Testis (tissue), 2 donors: ENCODE measurements at regions not wholly inside any gene's neighbourhood (a gene's known extent, or its start where the extent isn't known, plus 50 kb on each side); places are given as distances from the start of the nearest gene placed in this dataset.

Experiments
- DNase-seq: peaks from one replicate; pipeline ENCODE4 v3.0.0-alpha.2; 2019
- H3K27ac ChIP-seq, 2 donors: fragments of 200-600 bp; sonication (generic); one replicate each; pipeline ENCODE4 v1.5.1; 2019
- H3K27me3 ChIP-seq: fragments of 200-600 bp; sonication (generic); one replicate; pipeline ENCODE4 v1.5.1; 2019
- H3K36me3 ChIP-seq: fragments of 200-600 bp; sonication (generic); one replicate; pipeline ENCODE4 v1.5.1; 2017; ENCODE audit warnings: low read depth; ENCODE audit errors: missing control alignments
- H3K4me1 ChIP-seq: fragments of 200-600 bp; sonication (generic); one replicate; pipeline ENCODE4 v1.5.1; 2019
- H3K4me3 ChIP-seq, 2 donors: fragments of 200-600 bp; sonication (generic); one replicate each; pipeline ENCODE4 v1.5.1; 2017 to 2019
- H3K9me3 ChIP-seq: fragments of 200-600 bp; sonication (generic); one replicate; pipeline ENCODE4 v1.5.1; 2017
- CTCF ChIP-seq, 3 experiments: fragments of 450-650 bp in 2 of 3; fragments of 200-600 bp in 1 of 3; sonication (generic) in 1 of 3; IDR thresholded peaks; one replicate each; pipeline ENCODE4 v1.5.1; 2016 to 2019; ENCODE audit warnings: antibody characterized with exemption in 3 of 3, mild to moderate bottlenecking in 2 of 3, moderate library complexity in 1 of 3
- POLR2A ChIP-seq: fragments of 450-650 bp; IDR thresholded peaks from one replicate; pipeline ENCODE4 v1.6.1; 2017; ENCODE audit warnings: antibody characterized with exemption, mild to moderate bottlenecking, moderate library complexity
- WGBS, 2 donors: methylation state at CpG; one replicate each; pipeline ENCODE4 v1.1.5; 2018; 5-methylcytosine and 5-hydroxymethylcytosine counted together
- intact Hi-C: fragments of 100-400 bp; cut with DNase I; formaldehyde crosslinking; loops from one replicate; pipeline ENCODE4 v1.15.1; 2023; ENCODE audit warnings: low total_unique reads

DNA sequence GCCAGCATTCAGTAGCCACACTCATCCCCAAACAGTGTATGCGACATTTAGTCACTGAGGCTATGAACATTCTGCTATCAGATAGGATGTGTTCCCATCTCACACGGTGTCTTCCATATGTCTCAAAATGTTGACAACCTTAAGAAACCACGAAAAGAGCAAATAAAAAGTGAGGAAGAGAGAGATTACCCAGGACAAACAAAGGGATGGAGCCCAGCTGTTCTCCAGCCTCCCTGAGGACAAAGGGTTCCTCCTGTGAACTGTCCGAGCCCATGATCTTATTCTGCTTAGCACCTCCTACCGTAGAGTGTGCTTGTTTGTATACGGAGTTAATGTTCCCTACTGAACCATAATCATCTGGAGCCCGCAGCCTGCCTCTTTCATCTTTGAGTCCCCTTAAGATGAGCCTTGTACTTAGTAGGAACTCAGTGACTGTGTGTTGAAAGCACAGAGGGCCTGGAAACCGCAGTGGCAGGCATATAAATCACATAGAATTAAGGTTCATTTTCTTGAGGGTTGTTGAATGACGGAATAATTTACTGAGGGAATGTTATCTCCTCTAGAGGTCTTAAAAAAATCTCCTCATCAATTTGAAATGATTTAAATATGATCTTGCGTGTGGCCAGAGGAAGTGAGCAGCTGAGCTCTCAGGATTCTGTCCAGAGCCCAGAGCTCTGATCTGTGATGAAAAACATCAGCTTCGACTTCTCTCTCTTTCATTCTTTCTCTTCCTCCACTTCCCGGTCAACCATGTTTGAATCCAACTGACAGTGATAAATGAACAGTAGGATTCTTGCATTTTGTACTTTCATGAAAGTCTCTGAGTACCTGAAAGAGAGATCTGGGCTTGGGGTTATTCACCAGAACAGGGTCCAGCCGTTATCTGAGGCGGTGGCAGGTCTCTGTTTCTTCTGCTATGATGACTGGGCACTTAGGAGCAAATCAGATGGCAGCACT, 200.5 kb downstream of the KLF5 start:
- Histone ChIP-seq H3K27me3 (no peaks in the 10 kb centered on the region), H3K4me3 (no peak overlapping the region), H3K9me3 (no peaks in the 10 kb centered on the region), H3K4me1 (no peaks in the 10 kb centered on the region), H3K36me3 (no peaks in the 10 kb centered on the region), H3K27ac (no peak overlapping the region)
- TF ChIP-seq POLR2A = no peak
- no peak for TF ChIP-seq CTCF (IDR thresholded peaks at IDR 0.05)
- intact Hi-C loops = no loop called here
- no peak for DNase-seq
- 47 to 52% methylated on average over 13 to 14 of the region's 14 CpGs for WGBS, 2 donors

- TF ChIP-seq POLR2A = no peak
- TF ChIP-seq CTCF (IDR thresholded peaks at IDR 0.05) = no peak
- Histone ChIP-seq H3K4me3 (no peak overlapping the region), H3K27ac (no peak overlapping the region), H3K9me3 (no peaks in the 10 kb centered on the region), H3K4me1 (no peaks in the 10 kb centered on the region), H3K36me3 (no peaks in the 10 kb centered on the region), H3K27me3 (no peaks in the 10 kb centered on the region)
- intact Hi-C loops = no loop called here
- 71 to 76% methylated on average over 4 of the region's 4 CpGs for WGBS, 2 donors
- DNase-seq = no peak
Observed at GRCh38 chr13:73258406-73258805, 199.6 kb downstream of the KLF5 start.

- H3K27me3 ChIP-seq = no peaks in the 10 kb centered on the region
- H3K27ac ChIP-seq = no peak overlapping the region
- H3K4me1 ChIP-seq = no peaks in the 10 kb centered on the region
- 40 to 42% methylated on average over 2 of the region's 2 CpGs for WGBS, 2 donors
- H3K4me3 ChIP-seq = no peak overlapping the region
- TF ChIP-seq CTCF (IDR thresholded peaks at IDR 0.05) (no peak), POLR2A (no peak)
- intact Hi-C loops = no loop called here
- no peaks in the 10 kb centered on the region for H3K36me3 ChIP-seq
- DNase-seq = no peak
- H3K9me3 ChIP-seq = no peaks in the 10 kb centered on the region
Observed at GRCh38 chr13:73254827-73255226, 196.0 kb downstream of the KLF5 start.

DNA sequence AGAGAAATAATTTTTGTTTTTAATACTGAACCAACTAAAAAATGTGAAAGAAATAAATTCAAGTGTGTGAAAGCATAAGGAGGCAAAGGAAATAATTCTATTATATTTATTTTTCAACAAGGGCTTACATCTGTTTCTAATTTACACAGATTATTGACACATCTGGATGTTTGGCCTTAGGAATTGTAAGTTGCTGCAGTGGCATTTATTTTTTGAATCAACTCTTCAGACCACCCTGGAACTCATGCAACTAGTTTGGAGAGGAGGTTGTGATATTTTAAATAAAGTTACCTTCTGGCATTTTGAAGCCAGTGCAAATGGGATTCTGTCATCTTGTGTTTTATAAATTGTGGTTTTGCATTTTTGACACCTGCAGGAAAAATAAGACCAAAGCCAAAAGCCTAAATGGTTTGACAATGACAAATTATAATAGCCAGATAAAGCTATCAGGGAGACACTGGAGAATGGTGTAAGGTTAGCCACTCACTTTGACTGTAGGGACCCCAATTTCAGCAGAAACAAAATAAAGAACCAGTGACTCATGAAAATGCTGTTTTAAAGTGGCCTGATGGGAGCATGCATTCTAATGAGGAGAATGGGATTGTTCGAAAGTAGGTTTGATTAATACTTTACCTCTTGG, 192.9 kb downstream of the KLF5 start:
- no peaks in the 10 kb centered on the region for H3K36me3 ChIP-seq
- no peak overlapping the region for H3K4me3 ChIP-seq
- no peaks in the 10 kb centered on the region for H3K9me3 ChIP-seq
- no peaks in the 10 kb centered on the region for H3K27me3 ChIP-seq
- H3K27ac ChIP-seq = no peak overlapping the region
- intact Hi-C loops = no loop called here
- TF ChIP-seq CTCF (IDR thresholded peaks at IDR 0.05) (no peak), POLR2A (no peak)
- no peak for DNase-seq
- 86 to 88% methylated on average over 1 of the region's 1 CpG for WGBS, 2 donors
- H3K4me1 ChIP-seq = no peaks in the 10 kb centered on the region
